Right ventricle myocardium superior (tissue), 1 donor: ENCODE measurements at regions not wholly inside any gene's neighbourhood (a gene's known extent, or its start where the extent isn't known, plus 50 kb on each side); places are given as distances from the start of the nearest gene placed in this dataset.
"Not testable (repeated sequence)": the region's sequence is repeated elsewhere in the genome, so short reads cannot be mapped to it uniquely, and the experiment has no call there.

ENCODE experiments used
- ATAC-seq: fragments of 200-7000 bp; cut with Tn5 transposase; one replicate; pipeline ENCODE4 v1.9.1; 2020; ENCODE audit warnings: mild to moderate bottlenecking; ENCODE audit not compliant: poor library complexity
- DNase-seq: peaks from one replicate; pipeline ENCODE4 v3.0.0-alpha.2; 2020
- intact Hi-C: fragments of 100-400 bp; cut with DNase I; formaldehyde crosslinking; loops from one replicate; pipeline ENCODE4 v1.11.2; 2022
- donor health status: DM: no; HTN: yes; CAD: no; lungs with severe emphysema.

GRCh38 chrY:7339391-7340087 is 428.0 kb upstream of the AMELY start:
- intact Hi-C loops = no loop called here
- DNase-seq (no peak), ATAC-seq (no peak)

GRCh38 chrY:7336023-7336873 is 424.7 kb upstream of the AMELY start:
- no peak for ATAC-seq

GRCh38 chrY:7334449-7334848 is 422.9 kb upstream of the AMELY start:
- DNase-seq = no peak
- no peak for ATAC-seq
- intact Hi-C loops = no loop called here

More at GRCh38 chrY:7336023-7336873, 424.7 kb upstream of the AMELY start:
- DNase-seq = no peak
- intact Hi-C loops = no loop called here

GRCh38 chrY:7326296-7327246 is 415.0 kb upstream of the AMELY start:
- intact Hi-C loops = no loop called here
- ATAC-seq = no peak
- no peak for DNase-seq

- ATAC-seq (no peak), DNase-seq (no peak)
- intact Hi-C loops = no loop called here
These were observed 414.0 kb upstream of the AMELY start for GRCh38 chrY:7325531-7325930.

GRCh38 chrY:7320751-7321150 is 409.2 kb upstream of the AMELY start:
- no peak for DNase-seq
- intact Hi-C loops = no loop called here
- ATAC-seq = no peak

GRCh38 chrY:7320171-7320570 is 408.6 kb upstream of the AMELY start:
- ATAC-seq, DNase-seq, intact Hi-C loops: not testable (repeated sequence)

- DNase-seq (no peak), ATAC-seq (no peak)
- intact Hi-C loops = no loop called here
These were observed 406.6 kb upstream of the AMELY start for GRCh38 chrY:7318122-7318521.

- ATAC-seq (no peak), DNase-seq (no peak)
- intact Hi-C loops = no loop called here
These were observed 406.0 kb upstream of the AMELY start for GRCh38 chrY:7317571-7317970.

- intact Hi-C loops = no loop called here
- DNase-seq = no peak
- ATAC-seq = no peak
These were observed 399.1 kb upstream of the AMELY start for GRCh38 chrY:7310482-7311269.

GRCh38 chrY:7308816-7309215 is 397.3 kb upstream of the AMELY start:
- intact Hi-C loops = no loop called here
- DNase-seq (no peak), ATAC-seq (no peak)

- intact Hi-C loops = no loop called here
- DNase-seq = no peak
- ATAC-seq = no peak
These were observed 390.8 kb upstream of the AMELY start for GRCh38 chrY:7302306-7302705.

- ATAC-seq (no peak), DNase-seq (no peak)
- intact Hi-C loops = no loop called here
These were observed 388.4 kb upstream of the AMELY start for GRCh38 chrY:7299960-7300359.

- DNase-seq (no peak), ATAC-seq (no peak)
- intact Hi-C loops = no loop called here
These were observed 380.6 kb upstream of the AMELY start for GRCh38 chrY:7292113-7292512.

- ATAC-seq (no peak), DNase-seq (no peak)
- intact Hi-C loops = no loop called here
These were observed 378.6 kb upstream of the AMELY start for GRCh38 chrY:7289889-7290833.

- DNase-seq (peak; percentile 55), ATAC-seq (peak; percentile 85)
- intact Hi-C loops = no loop called here
These were observed 377.1 kb upstream of the AMELY start for GRCh38 chrY:7288611-7289010.

GRCh38 chrY:7287963-7288362 is 376.4 kb upstream of the AMELY start:
- DNase-seq, intact Hi-C loops, ATAC-seq: not testable (repeated sequence)
